ENCODE measurements at regions not wholly inside any gene's neighbourhood (a gene's known extent, or its start where the extent isn't known, plus 50 kb on each side); places are given as distances from the start of the nearest gene placed in this dataset.

DNA sequence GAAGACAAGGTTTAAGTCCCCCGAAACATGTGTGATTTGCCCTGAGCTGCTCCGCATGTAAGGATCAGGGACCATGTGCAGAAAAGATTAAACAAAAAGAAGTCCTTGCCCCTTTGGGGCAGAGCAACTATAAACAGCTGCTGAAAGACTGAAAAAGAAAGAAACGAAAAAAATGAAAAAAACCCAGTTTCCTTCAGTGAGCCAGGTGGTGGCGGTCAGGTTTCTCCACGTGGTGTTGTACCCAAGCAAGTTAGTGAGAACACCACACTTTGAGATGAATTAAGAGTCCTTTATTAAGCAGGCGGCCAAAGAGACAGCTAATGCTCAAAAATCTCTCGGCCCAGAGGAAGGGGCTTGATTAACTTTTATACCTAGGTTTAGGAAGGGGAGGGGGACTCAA, 404.9 kb upstream of the SYT4 start:
- Histone ChIP-seq H3K4me3 (replicated peaks; ENCODE audit: insufficient read depth, low read length) (no peak overlapping the region), H3K27me3 (ENCODE audit: insufficient read depth, poor library complexity, severe bottlenecking) (no peaks in the 10 kb centered on the region), H3K27ac (replicated peaks) (no peak overlapping the region)
- no peak for DNase-seq (ENCODE audit: low read depth in 1 of 2, low spot score in 1 of 2)
- TF ChIP-seq SPI1 (IDR thresholded peaks at IDR 0.05; ENCODE audit: borderline replicate concordance, low read depth) (no peak), GABPA (IDR thresholded peaks at IDR 0.05; ENCODE audit: low read depth) (no peak), POLR2AphosphoS5 (IDR thresholded peaks at IDR 0.05; ENCODE audit: low read depth) (no peak)
- TF ChIP-seq, protein P1, sequence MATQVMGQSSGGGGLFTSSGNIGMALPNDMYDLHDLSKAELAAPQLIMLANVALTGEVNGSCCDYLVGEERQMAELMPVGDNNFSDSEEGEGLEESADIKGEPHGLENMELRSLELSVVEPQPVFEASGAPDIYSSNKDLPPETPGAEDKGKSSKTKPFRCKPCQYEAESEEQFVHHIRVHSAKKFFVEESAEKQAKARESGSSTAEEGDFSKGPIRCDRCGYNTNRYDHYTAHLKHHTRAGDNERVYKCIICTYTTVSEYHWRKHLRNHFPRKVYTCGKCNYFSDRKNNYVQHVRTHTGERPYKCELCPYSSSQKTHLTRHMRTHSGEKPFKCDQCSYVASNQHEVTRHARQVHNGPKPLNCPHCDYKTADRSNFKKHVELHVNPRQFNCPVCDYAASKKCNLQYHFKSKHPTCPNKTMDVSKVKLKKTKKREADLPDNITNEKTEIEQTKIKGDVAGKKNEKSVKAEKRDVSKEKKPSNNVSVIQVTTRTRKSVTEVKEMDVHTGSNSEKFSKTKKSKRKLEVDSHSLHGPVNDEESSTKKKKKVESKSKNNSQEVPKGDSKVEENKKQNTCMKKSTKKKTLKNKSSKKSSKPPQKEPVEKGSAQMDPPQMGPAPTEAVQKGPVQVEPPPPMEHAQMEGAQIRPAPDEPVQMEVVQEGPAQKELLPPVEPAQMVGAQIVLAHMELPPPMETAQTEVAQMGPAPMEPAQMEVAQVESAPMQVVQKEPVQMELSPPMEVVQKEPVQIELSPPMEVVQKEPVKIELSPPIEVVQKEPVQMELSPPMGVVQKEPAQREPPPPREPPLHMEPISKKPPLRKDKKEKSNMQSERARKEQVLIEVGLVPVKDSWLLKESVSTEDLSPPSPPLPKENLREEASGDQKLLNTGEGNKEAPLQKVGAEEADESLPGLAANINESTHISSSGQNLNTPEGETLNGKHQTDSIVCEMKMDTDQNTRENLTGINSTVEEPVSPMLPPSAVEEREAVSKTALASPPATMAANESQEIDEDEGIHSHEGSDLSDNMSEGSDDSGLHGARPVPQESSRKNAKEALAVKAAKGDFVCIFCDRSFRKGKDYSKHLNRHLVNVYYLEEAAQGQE (IDR thresholded peaks at IDR 0.05; ENCODE audit: insufficient replicate concordance, low read depth), result no peak
- TF ChIP-seq, protein P2, sequence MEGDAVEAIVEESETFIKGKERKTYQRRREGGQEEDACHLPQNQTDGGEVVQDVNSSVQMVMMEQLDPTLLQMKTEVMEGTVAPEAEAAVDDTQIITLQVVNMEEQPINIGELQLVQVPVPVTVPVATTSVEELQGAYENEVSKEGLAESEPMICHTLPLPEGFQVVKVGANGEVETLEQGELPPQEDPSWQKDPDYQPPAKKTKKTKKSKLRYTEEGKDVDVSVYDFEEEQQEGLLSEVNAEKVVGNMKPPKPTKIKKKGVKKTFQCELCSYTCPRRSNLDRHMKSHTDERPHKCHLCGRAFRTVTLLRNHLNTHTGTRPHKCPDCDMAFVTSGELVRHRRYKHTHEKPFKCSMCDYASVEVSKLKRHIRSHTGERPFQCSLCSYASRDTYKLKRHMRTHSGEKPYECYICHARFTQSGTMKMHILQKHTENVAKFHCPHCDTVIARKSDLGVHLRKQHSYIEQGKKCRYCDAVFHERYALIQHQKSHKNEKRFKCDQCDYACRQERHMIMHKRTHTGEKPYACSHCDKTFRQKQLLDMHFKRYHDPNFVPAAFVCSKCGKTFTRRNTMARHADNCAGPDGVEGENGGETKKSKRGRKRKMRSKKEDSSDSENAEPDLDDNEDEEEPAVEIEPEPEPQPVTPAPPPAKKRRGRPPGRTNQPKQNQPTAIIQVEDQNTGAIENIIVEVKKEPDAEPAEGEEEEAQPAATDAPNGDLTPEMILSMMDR (IDR thresholded peaks at IDR 0.05; ENCODE audit: insufficient read depth, low read length), result no peak

DNA sequence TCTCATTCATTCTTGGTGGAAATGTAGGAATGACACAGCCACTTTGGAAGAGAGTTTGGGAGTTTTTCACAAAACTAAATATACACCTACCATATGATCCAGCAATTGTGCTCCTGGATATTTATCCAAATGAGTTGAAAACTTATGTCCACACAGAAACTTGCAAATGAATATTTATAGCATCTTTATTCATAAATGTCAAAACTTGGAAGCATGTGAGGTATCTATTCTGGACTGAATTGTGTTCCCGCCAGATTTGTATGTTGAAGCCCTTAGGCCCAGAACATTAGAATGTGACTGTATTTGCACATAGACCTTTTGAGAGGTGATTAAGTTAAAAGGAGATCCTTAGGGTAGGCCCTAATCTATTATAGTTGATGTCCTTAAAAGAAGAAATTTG, 409.4 kb upstream of the SYT4 start:
- H3K4me3 ChIP-seq (replicated peaks; ENCODE audit: insufficient read depth, low read length), result no peak overlapping the region
- no peak for DNase-seq (ENCODE audit: low read depth in 1 of 2, low spot score in 1 of 2)
- TF ChIP-seq, protein P1 (IDR thresholded peaks at IDR 0.05; ENCODE audit: insufficient replicate concordance, low read depth), result no peak
- TF ChIP-seq POLR2AphosphoS5 (IDR thresholded peaks at IDR 0.05; ENCODE audit: low read depth), result no peak
- TF ChIP-seq, protein P2 (IDR thresholded peaks at IDR 0.05; ENCODE audit: insufficient read depth, low read length), result no peak
- no peak for TF ChIP-seq GABPA (IDR thresholded peaks at IDR 0.05; ENCODE audit: low read depth)
- TF ChIP-seq SPI1 (IDR thresholded peaks at IDR 0.05; ENCODE audit: borderline replicate concordance, low read depth), result no peak
- H3K27me3 ChIP-seq (ENCODE audit: insufficient read depth, poor library complexity, severe bottlenecking), result no peaks in the 10 kb centered on the region
- no peak overlapping the region for H3K27ac ChIP-seq (replicated peaks)

DNA sequence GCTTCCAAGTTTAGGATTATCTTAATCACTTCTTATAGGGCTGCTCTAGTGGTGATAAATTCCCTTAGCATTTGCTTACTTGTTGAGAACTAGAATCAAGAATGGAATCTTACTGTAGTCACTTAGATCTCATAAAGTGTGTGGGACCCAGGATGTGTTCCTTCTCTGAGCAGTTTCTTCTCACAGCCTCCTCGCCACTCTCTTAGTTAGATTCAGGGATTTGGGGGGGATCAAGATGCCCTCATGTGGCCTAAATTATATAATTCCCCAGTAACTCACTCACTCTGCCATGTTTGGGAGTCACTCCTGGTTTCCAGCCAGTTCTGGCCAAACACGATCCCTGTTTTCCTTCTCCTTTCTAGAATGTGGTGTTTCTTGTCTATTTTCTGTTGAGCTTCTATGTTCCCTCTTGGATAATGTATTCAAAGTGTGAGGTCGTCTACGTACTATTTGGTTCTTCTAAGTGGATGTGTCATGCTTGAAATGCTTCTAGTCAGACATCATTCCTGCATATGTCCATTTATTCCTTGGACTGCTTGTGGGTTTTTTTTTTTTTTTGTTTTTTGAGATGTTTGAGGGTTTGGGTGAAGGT, 414.9 kb upstream of the SYT4 start:
- no peak overlapping the region for H3K27ac ChIP-seq (replicated peaks)
- no peaks in the 10 kb centered on the region for H3K27me3 ChIP-seq (ENCODE audit: insufficient read depth, poor library complexity, severe bottlenecking)
- no peak for DNase-seq (ENCODE audit: low read depth in 1 of 2, low spot score in 1 of 2)
- no peak overlapping the region for H3K4me3 ChIP-seq (replicated peaks; ENCODE audit: insufficient read depth, low read length)
- no peak for TF ChIP-seq POLR2AphosphoS5 (IDR thresholded peaks at IDR 0.05; ENCODE audit: low read depth)
- TF ChIP-seq, protein P2 (IDR thresholded peaks at IDR 0.05; ENCODE audit: insufficient read depth, low read length), result no peak

DNA sequence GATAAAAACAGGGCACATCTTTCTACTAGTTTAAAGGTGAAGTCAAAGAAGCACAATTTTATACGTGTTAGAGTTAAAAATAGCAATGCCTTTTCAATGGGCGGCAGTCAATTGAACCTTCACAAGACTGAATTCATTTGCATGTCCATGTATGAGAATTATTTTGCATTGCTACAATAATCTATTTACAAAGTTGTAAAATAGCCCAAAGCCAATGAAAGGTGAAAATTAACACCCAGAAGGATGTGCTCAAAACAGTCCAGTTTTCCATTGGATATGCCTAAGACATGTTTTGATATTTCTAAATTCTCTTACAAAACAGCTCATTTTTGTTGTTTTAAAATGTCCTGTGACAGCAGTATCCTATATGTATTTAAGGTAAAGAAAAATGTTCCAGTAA, 425.1 kb upstream of the SYT4 start:
- no peak overlapping the region for H3K4me3 ChIP-seq (replicated peaks; ENCODE audit: insufficient read depth, low read length)
- no peak for TF ChIP-seq GABPA (IDR thresholded peaks at IDR 0.05; ENCODE audit: low read depth)
- TF ChIP-seq, protein P1 (IDR thresholded peaks at IDR 0.05; ENCODE audit: insufficient replicate concordance, low read depth), result no peak
- no peak for TF ChIP-seq SPI1 (IDR thresholded peaks at IDR 0.05; ENCODE audit: borderline replicate concordance, low read depth)
- no peak for TF ChIP-seq POLR2AphosphoS5 (IDR thresholded peaks at IDR 0.05; ENCODE audit: low read depth)
- TF ChIP-seq, protein P2 (IDR thresholded peaks at IDR 0.05; ENCODE audit: insufficient read depth, low read length), result no peak
- DNase-seq (ENCODE audit: low read depth in 1 of 2, low spot score in 1 of 2), result no peak
- H3K27me3 ChIP-seq (ENCODE audit: insufficient read depth, poor library complexity, severe bottlenecking), result no peaks in the 10 kb centered on the region
- no peak overlapping the region for H3K27ac ChIP-seq (replicated peaks)

All from HL-60 (cell line).